Right renal cortex interstitium (tissue), 3 donors: ENCODE measurements at regions not wholly inside any gene's neighbourhood (a gene's known extent, or its start where the extent isn't known, plus 50 kb on each side); places are given as distances from the start of the nearest gene placed in this dataset.
"Not testable (repeated sequence)": the region's sequence is repeated elsewhere in the genome, so short reads cannot be mapped to it uniquely, and the experiment has no call there.

Source experiments
- DNase-seq, 3 donors: peaks; one replicate each; pipeline ENCODE4 v3.0.0-alpha.2; 2013; ENCODE audit warnings: low read depth in 3 of 3, low spot score in 2 of 3

DNA sequence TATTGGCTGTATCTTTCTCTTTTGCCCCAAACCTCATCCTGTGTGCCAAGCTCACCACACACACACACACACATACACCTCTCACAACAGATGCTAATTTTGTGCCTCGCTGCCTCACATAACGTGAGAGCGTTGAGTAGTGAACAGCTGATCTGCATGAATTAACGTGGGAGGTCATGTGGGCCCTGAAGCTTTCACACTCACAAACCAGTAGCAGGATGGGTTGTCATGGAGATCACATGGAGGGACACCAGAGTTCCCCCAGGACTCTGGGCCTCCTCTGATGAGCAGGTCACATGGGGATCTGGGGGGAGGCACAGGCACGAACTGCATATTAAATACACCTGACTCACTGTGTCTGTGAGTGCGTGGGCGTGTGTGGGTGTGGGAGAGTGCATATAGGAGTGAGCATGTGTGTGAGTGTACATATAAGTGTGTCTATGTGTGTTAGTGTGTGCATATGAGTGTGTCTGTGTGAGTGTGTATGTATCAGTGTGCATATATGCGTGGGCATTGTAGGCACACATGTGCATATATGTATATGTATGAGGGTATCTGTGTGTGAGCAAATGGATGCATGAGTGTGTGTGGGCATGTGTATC is 62.7 kb upstream of the SULF2 start:
- no peak for DNase-seq

- DNase-seq, result not testable (repeated sequence)
Observed at GRCh38 chr20:47847220-47847619, 61.9 kb upstream of the SULF2 start.

- not testable (repeated sequence) for DNase-seq
Observed at GRCh38 chr20:47846651-47847050, 61.4 kb upstream of the SULF2 start.

DNA sequence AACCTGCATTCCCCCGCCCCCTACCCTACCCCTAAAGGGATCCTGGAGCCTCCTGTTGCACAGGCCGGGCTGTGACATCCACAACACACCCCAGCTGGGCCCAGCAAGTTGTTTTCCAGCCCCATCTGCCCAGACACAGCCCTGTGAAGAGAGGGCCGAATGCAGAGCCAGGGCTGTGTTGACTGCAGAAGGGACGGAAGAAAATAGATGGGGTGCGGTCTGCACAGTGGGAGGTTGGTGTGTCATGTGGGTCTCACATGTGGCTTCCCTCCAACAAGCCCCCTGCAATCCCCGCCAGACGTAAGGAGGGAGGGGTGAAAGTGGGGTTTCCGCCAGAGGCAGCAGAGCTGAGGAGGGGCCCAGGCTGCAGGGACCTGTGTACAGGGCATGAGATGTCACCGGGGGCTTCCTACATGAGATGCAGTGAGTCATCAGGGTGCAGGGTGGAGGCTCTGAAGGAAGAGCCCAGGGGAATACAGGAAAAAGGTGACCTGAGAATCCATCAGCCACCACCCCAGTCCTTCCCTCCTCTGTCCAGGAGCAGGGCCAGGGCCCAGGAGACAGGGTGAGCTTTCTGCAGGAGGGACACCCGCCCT is 60.2 kb upstream of the SULF2 start:
- DNase-seq, result not testable (repeated sequence)

DNA sequence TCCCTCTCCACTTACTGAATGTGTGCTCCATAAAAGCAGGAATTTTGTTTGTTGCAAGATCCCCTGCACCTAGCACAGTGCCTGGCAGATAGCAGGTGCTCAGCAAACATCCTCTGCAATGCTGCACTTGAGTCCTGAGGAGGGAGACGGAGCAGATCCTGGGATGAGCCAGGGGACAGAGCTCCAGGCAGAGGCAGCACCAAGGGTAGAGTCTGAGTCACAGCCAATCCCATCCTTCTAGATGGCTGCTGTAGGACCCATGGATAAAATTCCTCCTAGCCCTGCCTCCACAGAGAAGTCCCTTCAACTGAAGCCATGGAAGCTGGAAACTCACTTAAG is 59.3 kb upstream of the SULF2 start:
- not testable (repeated sequence) for DNase-seq

DNA sequence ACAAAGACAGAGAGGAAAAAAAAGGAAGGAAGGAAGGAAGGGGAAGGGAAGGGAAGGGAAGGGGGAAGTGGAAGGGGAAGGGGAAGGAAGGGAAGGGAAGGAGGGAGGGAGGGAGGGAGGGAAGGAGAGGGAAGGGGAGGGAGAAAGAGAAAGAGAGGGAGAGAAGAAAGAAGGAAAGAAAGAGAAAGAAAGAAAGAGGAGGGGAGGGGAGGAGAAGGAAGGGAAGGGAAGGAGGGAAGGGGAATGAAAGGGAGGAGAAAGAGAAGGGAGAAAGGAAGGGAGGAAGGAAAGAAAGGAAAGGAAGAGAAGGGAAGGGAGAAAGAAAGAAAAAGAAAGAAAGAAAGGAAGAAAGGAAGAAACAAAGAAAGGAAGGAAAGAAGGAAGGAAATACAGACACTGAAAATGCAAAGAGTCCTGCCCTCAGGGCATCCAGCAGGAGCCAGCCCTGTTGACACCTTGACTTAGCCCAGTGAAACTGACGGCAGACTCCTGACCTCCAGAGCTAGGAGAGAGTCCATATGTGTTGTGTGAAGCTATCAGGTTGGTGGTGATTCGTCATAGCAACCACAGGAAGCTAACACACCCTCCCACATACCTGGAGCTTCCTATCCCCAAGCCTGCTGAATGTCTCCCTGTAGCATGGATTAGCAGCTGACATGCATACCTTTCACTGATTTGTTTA is 58.7 kb upstream of the SULF2 start:
- DNase-seq, result no peak

DNA sequence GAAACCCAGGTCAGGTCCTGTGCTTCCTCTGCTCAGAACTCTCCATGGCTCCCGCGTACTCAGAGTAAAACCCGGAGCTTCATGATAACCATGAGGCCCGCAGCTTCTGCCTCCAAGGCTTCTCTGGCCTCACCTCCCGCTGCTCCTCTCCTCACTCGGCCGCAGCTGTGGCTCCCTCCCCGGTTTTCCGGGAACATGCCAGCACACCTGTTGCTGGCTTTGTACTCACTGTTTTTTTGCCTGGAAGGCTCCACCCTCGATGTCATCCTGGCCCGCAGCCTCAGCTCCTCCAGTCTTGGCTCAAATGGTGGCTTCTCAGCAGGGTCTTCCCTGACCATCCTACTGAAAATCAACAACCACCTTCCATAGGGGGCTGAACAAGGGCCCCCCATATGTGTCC is 57.7 kb upstream of the SULF2 start:
- DNase-seq, result not testable (repeated sequence)

GRCh38 chr20:47842004-47842403 is 56.7 kb upstream of the SULF2 start:
- not testable (repeated sequence) for DNase-seq

- not testable (repeated sequence) for DNase-seq
Observed at GRCh38 chr20:47836256-47836817, 51.1 kb upstream of the SULF2 start.
